ENCODE measurements at regions not wholly inside any gene's neighbourhood (a gene's known extent, or its start where the extent isn't known, plus 50 kb on each side); places are given as distances from the start of the nearest gene placed in this dataset.

- TF ChIP-seq EZH2 (IDR thresholded peaks at IDR 0.05; ENCODE audit: insufficient read depth, poor library complexity, severe bottlenecking) (no peak), EZH2phosphoT487 (IDR thresholded peaks at IDR 0.05; ENCODE audit: insufficient read depth, low read depth) (no peak)
Measured at GRCh38 chr13:106384516-106384915, 150.9 kb downstream of the EFNB2 start.
